T-helper 2 cell treated with Interferon-gamma antibody and Interleukin-4, amounts not matched to agents 5 μg/mL and 100 μg/mL, for 36 hours (primary cell): ENCODE measurements at regions not wholly inside any gene's neighbourhood (a gene's known extent, or its start where the extent isn't known, plus 50 kb on each side); places are given as distances from the start of the nearest gene placed in this dataset.

Experiments used
- DNase-seq: peaks from one replicate; pipeline ENCODE4 v3.0.0; 2021; ENCODE audit warnings: low spot score
- H3K27ac Mint-ChIP-seq: one replicate; pipeline ENCODE4 v1.8.0; 2021; ENCODE audit warnings: mild to moderate bottlenecking, mixed read lengths
- H3K27me3 Mint-ChIP-seq: one replicate; pipeline ENCODE4 v1.8.0; 2021; ENCODE audit warnings: low read depth, mixed read lengths
- H3K36me3 Mint-ChIP-seq: one replicate; pipeline ENCODE4 v1.8.0; 2021; ENCODE audit warnings: low read depth, mixed read lengths
- H3K4me1 Mint-ChIP-seq: one replicate; pipeline ENCODE4 v1.8.0; 2021; ENCODE audit warnings: low read depth, mixed read lengths
- H3K4me3 Mint-ChIP-seq: one replicate; pipeline ENCODE4 v1.8.0; 2022; ENCODE audit warnings: mild to moderate bottlenecking, moderate library complexity, mixed read lengths
- H3K9me3 Mint-ChIP-seq: one replicate; pipeline ENCODE4 v1.8.0; 2021; ENCODE audit warnings: mixed read lengths

DNA sequence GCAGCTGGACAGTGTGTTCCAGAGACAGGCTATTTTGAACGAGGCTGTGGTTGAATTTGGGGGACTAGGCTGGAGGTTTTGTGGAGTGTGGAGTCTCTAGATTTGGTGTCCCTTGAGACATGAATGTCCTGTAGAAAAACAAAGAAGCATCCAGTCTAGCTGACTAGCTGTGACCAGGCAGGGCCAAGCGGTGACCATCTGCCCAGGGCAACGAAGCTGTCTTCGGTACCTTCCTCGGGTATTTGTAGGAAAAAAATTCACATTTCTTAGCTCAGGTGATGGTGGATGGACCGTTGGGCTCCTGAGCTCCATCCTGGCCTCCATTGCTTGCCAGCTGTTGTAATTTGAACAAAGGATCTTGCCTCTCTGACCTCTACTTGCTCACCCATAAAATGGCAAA lies 557.3 kb downstream of the MIAT start:
- Mint-ChIP-seq H3K36me3 (no peaks in the 10 kb centered on the region), H3K27me3 (no peaks in the 10 kb centered on the region), H3K4me3 (no peak overlapping the region), H3K9me3 (no peaks in the 10 kb centered on the region), H3K27ac (no peak overlapping the region), H3K4me1 (no peaks in the 10 kb centered on the region)
- no peak for DNase-seq

DNA sequence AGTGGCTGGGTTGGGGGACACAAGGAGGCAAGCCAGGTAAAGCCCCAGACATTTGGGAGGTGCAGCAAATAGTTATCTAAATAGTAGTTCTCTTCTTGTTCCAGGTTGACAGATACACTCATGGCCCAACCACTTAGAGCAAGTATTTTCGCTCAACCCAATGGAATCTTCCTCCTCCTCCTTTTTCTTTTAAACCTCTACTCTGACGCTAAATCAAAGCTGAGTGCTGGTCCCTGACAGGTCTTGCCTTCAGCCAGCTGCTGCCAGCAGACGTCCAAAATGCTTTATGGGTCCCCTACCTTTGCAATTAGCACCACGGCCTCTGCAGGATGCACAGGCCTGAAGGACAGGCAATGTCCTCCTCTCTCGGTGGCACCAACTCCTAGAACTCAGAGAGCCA lies 558.5 kb downstream of the MIAT start:
- no peak for DNase-seq
- Mint-ChIP-seq H3K27me3 (no peaks in the 10 kb centered on the region), H3K4me1 (no peaks in the 10 kb centered on the region), H3K4me3 (no peak overlapping the region), H3K9me3 (no peaks in the 10 kb centered on the region), H3K27ac (no peak overlapping the region), H3K36me3 (no peaks in the 10 kb centered on the region)

DNA sequence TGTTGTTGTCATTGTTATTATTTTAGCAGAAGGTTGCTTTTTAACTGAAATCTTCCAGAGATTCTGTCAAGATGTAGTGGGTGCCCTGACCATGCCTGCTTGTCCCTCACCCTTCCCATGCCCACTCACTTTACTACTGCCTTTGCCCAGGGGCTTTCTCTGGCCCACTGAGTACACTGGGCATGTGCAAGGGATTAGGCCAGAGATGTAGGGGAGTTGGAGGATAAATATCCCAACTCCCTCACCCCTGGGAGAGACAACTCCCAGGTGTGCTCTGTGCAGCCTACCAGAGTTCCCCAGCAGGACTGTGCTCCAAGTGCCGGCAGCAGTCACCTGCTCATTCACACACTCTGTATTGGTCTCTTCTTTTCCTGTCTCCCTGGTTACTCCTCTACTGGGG lies 559.1 kb downstream of the MIAT start:
- Mint-ChIP-seq H3K27ac (no peak overlapping the region), H3K4me1 (no peaks in the 10 kb centered on the region), H3K9me3 (no peaks in the 10 kb centered on the region), H3K36me3 (no peaks in the 10 kb centered on the region), H3K4me3 (no peak overlapping the region), H3K27me3 (no peaks in the 10 kb centered on the region)
- DNase-seq = no peak

DNA sequence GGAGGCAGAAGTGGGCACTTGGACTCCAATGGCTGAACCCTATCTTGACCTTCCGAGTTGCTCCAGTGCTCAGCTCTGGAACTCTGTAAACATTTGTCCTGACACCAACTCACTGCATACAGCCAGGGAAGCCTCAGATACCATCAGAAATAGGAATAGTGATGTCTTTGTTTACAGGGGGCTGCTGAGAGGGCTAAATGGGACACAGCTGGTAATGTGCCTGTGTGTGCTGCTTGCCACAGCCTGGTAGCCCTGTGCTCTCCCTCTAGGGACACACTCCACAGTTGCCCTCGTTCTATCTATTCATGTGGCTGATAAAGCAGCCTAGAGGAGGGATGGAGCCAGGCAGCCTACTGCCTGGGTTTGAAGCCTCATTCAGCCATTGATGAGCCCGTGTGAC lies 559.8 kb downstream of the MIAT start:
- H3K4me3 Mint-ChIP-seq = no peak overlapping the region
- no peaks in the 10 kb centered on the region for H3K27me3 Mint-ChIP-seq
- no peaks in the 10 kb centered on the region for H3K4me1 Mint-ChIP-seq
- H3K9me3 Mint-ChIP-seq = no peaks in the 10 kb centered on the region
- H3K27ac Mint-ChIP-seq = no peak overlapping the region
- H3K36me3 Mint-ChIP-seq = no peaks in the 10 kb centered on the region
- DNase-seq = no peak

DNA sequence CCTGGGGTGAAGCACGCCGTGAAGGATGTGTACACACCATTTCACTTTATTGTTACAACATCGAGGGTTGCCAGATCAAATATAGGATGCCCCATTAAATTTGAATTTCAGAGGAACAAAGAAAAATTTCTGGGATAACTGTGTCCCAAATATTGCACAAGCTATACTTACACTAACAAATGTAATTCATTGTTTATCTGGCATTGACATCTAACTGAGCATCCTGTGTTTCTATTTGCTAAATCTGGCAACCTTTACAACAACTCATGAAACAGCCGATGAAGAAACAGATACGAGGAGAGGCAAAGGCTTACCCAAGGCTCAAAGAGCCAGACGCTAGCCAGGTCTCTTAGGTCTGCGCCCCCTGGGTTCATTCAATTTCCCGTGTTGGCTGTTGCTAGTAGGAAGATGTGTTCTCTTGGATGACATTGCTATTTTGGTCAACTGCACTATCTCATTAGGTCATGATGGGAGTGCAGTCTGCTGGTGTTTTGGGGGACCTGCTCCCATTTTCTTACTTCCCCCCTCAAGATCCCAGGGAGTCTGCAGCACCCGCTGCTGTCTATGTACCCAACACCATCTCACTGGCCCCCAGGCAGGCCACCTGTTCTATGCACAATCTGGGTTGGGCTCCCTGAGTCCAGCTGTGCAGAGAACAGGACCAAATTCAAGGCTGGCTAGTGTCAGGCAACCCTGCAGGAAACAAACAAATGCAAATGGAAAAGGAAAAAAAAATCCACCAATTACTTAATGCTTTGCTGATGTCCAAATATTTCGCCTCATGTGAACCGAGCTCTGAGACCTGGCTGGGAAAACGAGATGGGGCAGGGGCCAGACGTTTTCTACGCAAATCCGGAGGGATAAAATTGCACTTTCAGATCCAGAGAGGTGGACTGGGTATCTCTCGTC lies 560.9 kb downstream of the MIAT start:
- H3K4me1 Mint-ChIP-seq = no peaks in the 10 kb centered on the region
- H3K27me3 Mint-ChIP-seq = no peaks in the 10 kb centered on the region
- H3K9me3 Mint-ChIP-seq = no peaks in the 10 kb centered on the region
- DNase-seq = no peak
- H3K4me3 Mint-ChIP-seq = no peak overlapping the region
- H3K27ac Mint-ChIP-seq = no peak overlapping the region
- H3K36me3 Mint-ChIP-seq = no peaks in the 10 kb centered on the region

DNA sequence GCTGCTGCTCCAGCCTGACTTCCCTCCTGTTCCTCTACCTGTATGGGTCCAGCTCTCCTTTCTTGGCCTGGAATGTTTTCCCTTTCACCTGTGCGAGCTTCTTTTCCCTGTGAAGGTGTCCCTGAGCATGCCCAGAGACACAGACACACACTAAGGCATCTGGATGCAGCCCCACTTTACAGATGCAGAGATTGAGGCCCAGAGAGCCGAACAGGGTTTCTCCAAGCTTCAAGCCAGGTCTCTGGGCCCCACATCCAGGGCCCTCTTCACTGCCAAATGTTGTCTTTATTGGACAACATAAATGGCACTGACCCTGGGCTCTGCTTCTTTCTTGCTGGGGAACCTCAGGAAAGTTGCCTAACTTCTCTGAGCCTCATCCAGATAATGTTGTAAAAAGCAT lies 561.6 kb downstream of the MIAT start:
- Mint-ChIP-seq H3K27ac (no peak overlapping the region), H3K4me1 (no peaks in the 10 kb centered on the region), H3K4me3 (no peak overlapping the region), H3K27me3 (no peaks in the 10 kb centered on the region), H3K36me3 (no peaks in the 10 kb centered on the region), H3K9me3 (no peaks in the 10 kb centered on the region)
- DNase-seq = no peak

DNA sequence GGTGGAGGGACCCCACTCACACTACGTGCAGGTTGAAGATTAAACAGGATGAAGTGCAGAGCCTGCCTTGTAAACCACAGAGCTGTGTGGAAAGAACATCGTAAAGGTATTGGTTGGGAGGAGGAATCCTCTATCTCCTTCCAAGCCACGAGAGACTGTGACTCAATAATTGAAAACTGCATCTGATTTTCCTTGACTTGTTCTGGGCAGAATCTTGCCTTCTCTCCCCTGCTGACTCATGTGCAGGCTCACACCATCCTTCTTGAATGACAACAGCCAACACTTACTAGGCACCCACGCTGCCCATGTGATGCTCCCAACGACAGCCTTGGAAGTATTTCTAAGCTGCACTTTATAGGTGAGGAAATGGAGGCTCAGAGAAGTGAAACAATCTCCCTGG lies 563.0 kb downstream of the MIAT start:
- H3K4me3 Mint-ChIP-seq = no peak overlapping the region
- H3K9me3 Mint-ChIP-seq = no peaks in the 10 kb centered on the region
- H3K27ac Mint-ChIP-seq = no peak overlapping the region

DNA sequence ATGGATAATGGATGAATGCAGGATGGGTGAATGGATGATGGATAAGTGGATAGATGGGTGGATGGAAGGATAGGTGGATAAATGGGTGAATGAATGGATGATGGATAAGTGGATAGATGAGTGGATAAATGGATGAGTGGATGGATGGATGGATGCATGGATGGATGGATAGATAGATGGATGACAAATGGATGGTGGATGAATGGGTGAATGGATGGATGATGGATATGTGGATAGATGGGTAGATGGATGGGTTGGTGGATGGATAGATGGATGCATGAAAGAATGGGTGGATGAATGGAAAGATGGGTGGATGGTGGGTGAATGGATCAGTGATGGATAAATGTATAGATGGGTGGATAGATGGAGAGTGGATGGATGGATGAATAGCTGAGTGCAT lies 564.8 kb downstream of the MIAT start:
- DNase-seq = no peak
- H3K27ac Mint-ChIP-seq = no peak overlapping the region
- H3K9me3 Mint-ChIP-seq = no peaks in the 10 kb centered on the region
- H3K36me3 Mint-ChIP-seq = no peaks in the 10 kb centered on the region
- no peak overlapping the region for H3K4me3 Mint-ChIP-seq
- no peaks in the 10 kb centered on the region for H3K4me1 Mint-ChIP-seq
- no peaks in the 10 kb centered on the region for H3K27me3 Mint-ChIP-seq

More for the DNA sequence above, 563.0 kb downstream of the MIAT start:
- Mint-ChIP-seq H3K36me3 (no peaks in the 10 kb centered on the region), H3K27me3 (no peaks in the 10 kb centered on the region), H3K4me1 (no peaks in the 10 kb centered on the region)
- DNase-seq = no peak

DNA sequence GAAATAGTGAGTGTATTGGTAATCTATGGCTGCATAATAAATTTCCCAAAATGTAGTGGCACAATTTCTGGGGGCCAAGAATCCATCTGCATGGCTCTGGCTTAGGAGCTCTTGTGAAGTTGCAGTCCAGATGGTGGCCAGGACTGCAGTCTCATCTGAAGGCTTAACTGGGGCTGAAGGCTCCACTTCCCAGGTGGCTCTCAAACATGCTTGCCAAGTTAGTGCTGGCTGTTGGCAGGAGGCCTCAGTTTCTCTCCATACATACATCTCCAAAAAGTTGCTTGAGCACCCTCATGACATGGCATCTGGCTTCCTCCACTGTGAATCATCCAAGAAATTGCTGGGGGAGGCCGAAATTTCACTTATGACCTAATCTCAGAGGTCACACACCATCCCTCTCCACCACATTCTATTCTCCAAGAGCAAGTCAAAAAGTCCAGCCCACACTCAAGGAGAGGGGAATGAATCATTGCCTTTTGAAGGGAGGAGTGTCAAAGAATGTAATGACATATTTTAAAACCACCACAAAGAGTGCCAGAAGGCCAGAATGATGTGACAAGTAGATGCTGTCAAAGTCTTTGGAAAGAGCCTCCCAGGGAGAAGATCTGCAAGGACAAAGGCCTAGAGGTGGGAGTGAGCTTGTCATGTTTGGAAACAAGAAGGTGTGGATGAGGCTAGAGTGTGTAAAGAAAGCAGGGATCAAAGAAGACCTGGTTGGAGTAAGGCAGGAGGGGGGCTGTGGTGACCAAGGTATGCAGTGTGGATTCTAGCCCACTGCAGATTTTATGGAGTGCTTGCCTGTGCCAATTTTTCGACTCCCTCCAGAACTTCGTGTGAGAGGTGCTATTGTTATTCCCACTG lies 566.2 kb downstream of the MIAT start:
- no peaks in the 10 kb centered on the region for H3K9me3 Mint-ChIP-seq
- H3K36me3 Mint-ChIP-seq = no peaks in the 10 kb centered on the region
- no peaks in the 10 kb centered on the region for H3K27me3 Mint-ChIP-seq
- no peak overlapping the region for H3K4me3 Mint-ChIP-seq
- H3K27ac Mint-ChIP-seq = no peak overlapping the region
- H3K4me1 Mint-ChIP-seq = no peaks in the 10 kb centered on the region
- no peak for DNase-seq

DNA sequence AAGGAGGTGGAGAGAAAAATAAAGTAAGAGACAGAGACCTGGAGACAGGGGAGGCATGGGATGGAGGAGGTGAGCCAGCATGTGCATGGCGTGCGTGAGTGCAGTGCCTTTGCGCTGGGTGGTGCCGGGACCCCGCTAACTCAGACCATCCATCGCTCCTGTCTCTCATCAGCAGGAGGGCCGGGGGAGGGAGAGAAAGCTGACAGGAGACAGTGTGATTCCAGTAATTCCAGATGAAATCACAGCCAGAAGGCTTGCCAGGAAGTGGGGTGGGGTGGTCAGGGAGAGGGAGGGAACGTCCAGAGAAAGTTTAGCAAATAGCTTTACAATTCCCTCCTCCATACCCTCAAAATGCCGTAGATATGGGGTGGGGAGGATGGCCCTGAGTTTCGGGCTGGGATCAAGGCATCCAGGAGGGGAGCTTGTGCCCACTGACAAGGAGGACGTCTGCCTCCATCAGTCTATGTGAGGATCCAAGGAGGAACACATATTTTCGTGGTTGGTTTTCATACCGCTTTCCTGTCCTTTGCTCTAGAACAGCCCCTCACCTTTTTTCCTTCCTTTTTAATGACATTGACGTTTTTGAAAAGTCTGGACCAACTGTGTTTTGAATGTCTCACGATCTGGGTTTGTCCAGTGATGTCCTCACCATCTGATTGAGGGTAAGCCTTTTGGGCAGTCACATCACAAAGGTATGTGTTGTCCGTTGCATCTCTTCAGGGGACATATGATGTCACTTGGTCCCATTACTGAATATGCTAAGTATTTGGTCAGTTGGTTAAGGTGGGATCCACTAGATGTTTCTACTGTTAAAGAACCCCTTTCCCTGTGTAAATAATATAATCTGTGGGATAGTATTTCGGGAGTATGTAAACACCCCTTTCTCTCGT lies 567.3 kb downstream of the MIAT start:
- Mint-ChIP-seq H3K27me3 (no peaks in the 10 kb centered on the region), H3K9me3 (peaks cover under 1% of the 10 kb centered on the region), H3K36me3 (no peaks in the 10 kb centered on the region), H3K27ac (no peak overlapping the region), H3K4me1 (no peaks in the 10 kb centered on the region), H3K4me3 (no peak overlapping the region)
- no peak for DNase-seq

DNA sequence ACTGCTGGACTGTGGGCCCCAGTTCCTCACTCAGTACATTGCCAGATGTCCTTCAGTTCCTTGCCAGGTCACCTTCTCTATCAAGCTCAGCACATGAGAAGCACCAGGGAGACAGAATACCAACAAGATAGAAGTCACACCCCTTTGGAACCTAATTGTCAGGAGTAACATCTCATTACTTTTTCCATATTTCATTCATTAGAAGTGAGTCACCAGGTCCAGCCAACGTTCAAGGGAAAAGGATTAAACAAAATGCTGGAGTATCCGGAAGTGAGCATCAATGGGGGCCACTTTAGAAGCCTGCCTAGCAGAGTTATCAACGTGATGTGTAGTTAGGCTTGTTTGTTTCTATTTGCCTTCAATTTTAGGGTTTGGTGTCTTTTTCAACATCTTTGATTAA lies 569.3 kb downstream of the MIAT start:
- Mint-ChIP-seq H3K36me3 (no peaks in the 10 kb centered on the region), H3K9me3 (peaks cover 3% of the 10 kb centered on the region), H3K4me1 (no peaks in the 10 kb centered on the region), H3K4me3 (no peak overlapping the region), H3K27me3 (no peaks in the 10 kb centered on the region), H3K27ac (no peak overlapping the region)
- DNase-seq = no peak

DNA sequence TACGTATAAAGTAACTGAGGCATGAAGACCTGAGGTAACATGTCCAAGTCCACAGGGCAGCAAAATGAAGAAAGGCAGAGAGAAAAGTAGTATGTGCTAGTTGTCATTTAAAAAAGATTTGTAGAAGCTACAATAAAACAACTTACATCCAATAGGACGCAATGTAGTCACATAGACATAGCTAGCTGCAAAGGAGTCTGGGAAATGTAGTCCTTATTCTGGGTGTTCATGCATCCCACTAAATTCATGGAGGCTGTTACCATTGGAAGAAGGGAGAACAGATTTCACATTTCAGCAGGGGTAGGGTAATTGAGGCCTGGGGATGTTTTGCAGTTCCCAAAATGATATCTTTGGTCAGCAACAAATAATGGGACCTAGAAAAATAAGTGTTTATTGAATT lies 571.4 kb downstream of the MIAT start:
- Mint-ChIP-seq H3K4me1 (no peaks in the 10 kb centered on the region), H3K9me3 (peaks cover 7% of the 10 kb centered on the region), H3K27me3 (no peaks in the 10 kb centered on the region), H3K27ac (no peak overlapping the region), H3K36me3 (no peaks in the 10 kb centered on the region), H3K4me3 (no peak overlapping the region)
- DNase-seq = no peak

DNA sequence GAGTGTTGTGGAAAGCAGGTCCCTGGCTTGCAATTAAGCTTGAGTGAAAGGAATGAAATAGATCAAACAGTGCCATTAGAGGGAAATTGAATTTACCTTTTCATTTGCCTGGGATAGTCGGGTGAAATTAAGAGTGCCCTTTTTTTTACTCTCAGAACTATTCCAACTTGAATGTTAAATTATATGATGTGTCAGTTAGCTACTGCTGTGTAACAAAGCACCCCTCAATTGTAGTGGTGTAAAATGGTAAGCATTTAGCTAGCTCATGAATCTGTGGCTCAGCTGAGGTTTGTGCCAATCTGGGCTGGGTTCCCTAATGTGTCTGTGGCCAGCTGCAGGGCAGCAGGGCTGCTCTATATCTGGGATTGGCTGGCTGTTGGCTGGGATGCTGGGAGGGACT lies 571.4 kb downstream of the MN1 start:
- Mint-ChIP-seq H3K4me1 (no peaks in the 10 kb centered on the region), H3K36me3 (no peaks in the 10 kb centered on the region), H3K4me3 (no peak overlapping the region), H3K27ac (no peak overlapping the region), H3K27me3 (no peaks in the 10 kb centered on the region), H3K9me3 (peaks cover 7% of the 10 kb centered on the region)
- no peak for DNase-seq

DNA sequence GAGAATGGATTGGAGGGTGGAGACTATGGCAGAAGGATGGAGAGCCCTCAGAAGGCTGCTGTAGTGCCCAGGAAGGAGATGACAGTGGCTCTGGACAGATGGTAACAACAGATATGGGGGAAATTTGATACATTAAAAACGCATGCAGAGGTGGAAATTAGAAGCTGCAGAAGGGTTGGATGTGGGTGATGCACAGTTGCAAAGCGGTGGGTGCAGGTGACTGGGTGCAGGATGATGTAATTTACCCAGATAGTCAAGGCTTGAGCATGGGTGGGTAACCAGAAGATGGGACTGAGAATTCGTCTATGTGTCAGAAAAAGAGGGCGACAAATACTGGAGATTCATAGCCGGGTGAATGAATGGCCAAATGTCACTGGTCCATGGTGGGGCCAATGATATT lies 570.3 kb downstream of the MN1 start:
- Mint-ChIP-seq H3K27me3 (no peaks in the 10 kb centered on the region), H3K27ac (no peak overlapping the region), H3K36me3 (no peaks in the 10 kb centered on the region), H3K4me1 (no peaks in the 10 kb centered on the region), H3K9me3 (peaks cover 7% of the 10 kb centered on the region), H3K4me3 (no peak overlapping the region)
- no peak for DNase-seq
